Tibial nerve (tissue), 4 donors: ENCODE measurements at regions not wholly inside any gene's neighbourhood (a gene's known extent, or its start where the extent isn't known, plus 50 kb on each side); places are given as distances from the start of the nearest gene placed in this dataset.

Experiments used
- DNase-seq, 2 donors: peaks; one replicate each; pipeline ENCODE4 v3.0.0-alpha.2; 2019; ENCODE audit warnings: low spot score in 2 of 2
- H3K27ac ChIP-seq, 4 donors: fragments of 200-600 bp; sonication (generic) in 3 of 4; one replicate each; pipeline ENCODE4 v1.5.1; 2017 to 2019; ENCODE audit warnings: mild to moderate bottlenecking in 1 of 4
- H3K27me3 ChIP-seq, 2 donors: fragments of 200-600 bp; sonication (generic) in 1 of 2; one replicate each; pipeline versions ENCODE4 v1.5.1 to v1.6.0; 2017 to 2019
- H3K36me3 ChIP-seq, 3 donors: fragments of 200-600 bp; sonication (generic); one replicate each; pipeline ENCODE4 v1.5.1; 2018 to 2019
- H3K4me1 ChIP-seq, 4 donors: fragments of 200-600 bp; sonication (generic) in 3 of 4; one replicate each; pipeline ENCODE4 v1.5.1; 2017 to 2019
- H3K4me3 ChIP-seq, 4 donors: fragments of 200-600 bp; sonication (generic) in 3 of 4; one replicate each; pipeline ENCODE4 v1.5.1; 2017 to 2019; ENCODE audit warnings: mild to moderate bottlenecking in 1 of 4, moderate library complexity in 1 of 4
- H3K9me3 ChIP-seq, 4 donors: fragments of 200-600 bp; sonication (generic) in 3 of 4; one replicate each; pipeline ENCODE4 v1.5.1; 2017 to 2019
- CTCF ChIP-seq, 5 experiments: fragments of 200-600 bp in 3 of 5; fragments of 450-650 bp in 2 of 5; sonication (generic) in 3 of 5; IDR thresholded peaks; one replicate each; pipeline ENCODE4 v1.5.1; 2016 to 2019; ENCODE audit warnings: antibody characterized with exemption in 5 of 5, mild to moderate bottlenecking in 3 of 5, moderate library complexity in 2 of 5
- EP300 ChIP-seq, 2 donors: sonication (generic); formaldehyde crosslinking; IDR thresholded peaks; one replicate each; pipeline ENCODE4 v1.6.1; 2017; ENCODE audit warnings: antibody characterized with exemption in 2 of 2, mild to moderate bottlenecking in 1 of 2
- POLR2A ChIP-seq, 2 donors: fragments of 450-650 bp; IDR thresholded peaks; one replicate each; pipeline ENCODE4 v1.6.1; 2017; ENCODE audit warnings: antibody characterized with exemption in 2 of 2, mild to moderate bottlenecking in 2 of 2, moderate library complexity in 2 of 2
- WGBS, 2 donors: methylation state at CpG; one replicate each; pipeline ENCODE4 v1.1.5; 2018; 5-methylcytosine and 5-hydroxymethylcytosine counted together

- H3K27ac ChIP-seq = no peak overlapping the region
- WGBS, 2 donors = 93 to 96% methylated on average over 6 of the region's 6 CpGs
- DNase-seq = no peak
- H3K36me3 ChIP-seq = no peaks in the 10 kb centered on the region
- no peaks in the 10 kb centered on the region for H3K27me3 ChIP-seq
- no peaks in the 10 kb centered on the region for H3K9me3 ChIP-seq
- TF ChIP-seq CTCF (IDR thresholded peaks at IDR 0.05) = no peak
- TF ChIP-seq EP300 (IDR thresholded peaks at IDR 0.05) = no peak
- no peak for TF ChIP-seq POLR2A (IDR thresholded peaks at IDR 0.05)
- no peaks in the 10 kb centered on the region for H3K4me1 ChIP-seq
- H3K4me3 ChIP-seq = no peak overlapping the region
These were observed 94.2 kb upstream of the WASF3 start for GRCh38 chr13:26463296-26463695.

GRCh38 chr13:26463848-26464247, 93.6 kb upstream of the WASF3 start:
- TF ChIP-seq CTCF (IDR thresholded peaks at IDR 0.05) (no peak), EP300 (IDR thresholded peaks at IDR 0.05) (no peak), POLR2A (IDR thresholded peaks at IDR 0.05) (no peak)
- H3K27ac ChIP-seq = no peak overlapping the region
- H3K9me3 ChIP-seq = no peaks in the 10 kb centered on the region
- H3K36me3 ChIP-seq = no peaks in the 10 kb centered on the region
- H3K4me3 ChIP-seq = no peak overlapping the region
- no peaks in the 10 kb centered on the region for H3K27me3 ChIP-seq
- no peaks in the 10 kb centered on the region for H3K4me1 ChIP-seq
- WGBS, 2 donors = 59 to 65% methylated on average over 5 of the region's 5 CpGs
- no peak for DNase-seq

- no peak overlapping the region for H3K4me3 ChIP-seq
- TF ChIP-seq EP300 (IDR thresholded peaks at IDR 0.05) = no peak
- no peak for TF ChIP-seq POLR2A (IDR thresholded peaks at IDR 0.05)
- no peak for TF ChIP-seq CTCF (IDR thresholded peaks at IDR 0.05)
- H3K4me1 ChIP-seq = no peaks in the 10 kb centered on the region
- no peaks in the 10 kb centered on the region for H3K36me3 ChIP-seq
- H3K9me3 ChIP-seq = no peaks in the 10 kb centered on the region
- no peak overlapping the region for H3K27ac ChIP-seq
- no peaks in the 10 kb centered on the region for H3K27me3 ChIP-seq
- no peak for DNase-seq
- WGBS, 2 donors = 79 to 80% methylated on average over 12 of the region's 12 CpGs
These were observed 92.0 kb upstream of the WASF3 start for GRCh38 chr13:26465514-26465913.

- no peaks in the 10 kb centered on the region for H3K36me3 ChIP-seq
- no peak overlapping the region for H3K4me3 ChIP-seq
- no peak for DNase-seq
- H3K27ac ChIP-seq = no peak overlapping the region
- H3K9me3 ChIP-seq = no peaks in the 10 kb centered on the region
- TF ChIP-seq EP300 (IDR thresholded peaks at IDR 0.05) (no peak), CTCF (IDR thresholded peaks at IDR 0.05) (no peak), POLR2A (IDR thresholded peaks at IDR 0.05) (no peak)
- H3K4me1 ChIP-seq = no peaks in the 10 kb centered on the region
- H3K27me3 ChIP-seq = no peaks in the 10 kb centered on the region
These were observed 91.5 kb upstream of the WASF3 start for GRCh38 chr13:26465954-26466353.

- 47 to 49% methylated on average over 6 of the region's 6 CpGs for WGBS, 2 donors
- no peaks in the 10 kb centered on the region for H3K9me3 ChIP-seq
- no peaks in the 10 kb centered on the region for H3K4me1 ChIP-seq
- no peaks in the 10 kb centered on the region for H3K27me3 ChIP-seq
- no peak for TF ChIP-seq POLR2A (IDR thresholded peaks at IDR 0.05)
- no peak for TF ChIP-seq EP300 (IDR thresholded peaks at IDR 0.05)
- TF ChIP-seq CTCF (IDR thresholded peaks at IDR 0.05) = no peak
- no peaks in the 10 kb centered on the region for H3K36me3 ChIP-seq
- H3K4me3 ChIP-seq = no peak overlapping the region
- DNase-seq = no peak
- no peak overlapping the region for H3K27ac ChIP-seq
These were observed 89.2 kb upstream of the WASF3 start for GRCh38 chr13:26468265-26468801.
